ENCODE measurements at regions not wholly inside any gene's neighbourhood (a gene's known extent, or its start where the extent isn't known, plus 50 kb on each side); places are given as distances from the start of the nearest gene placed in this dataset.
"Not testable (repeated sequence)": the region's sequence is repeated elsewhere in the genome, so short reads cannot be mapped to it uniquely, and the experiment has no call there.

- TF ChIP-seq CTCF (optimal IDR thresholded peaks at IDR 0.05 in 1 of 3, IDR thresholded peaks at IDR 0.05 in 1 of 3, conservative IDR thresholded peaks at IDR 0.05 in 1 of 3; ENCODE audit: extremely low read depth in 1 of 3, insufficient read depth in 2 of 3, low read length in 3 of 3); EZH2 (IDR thresholded peaks at IDR 0.05; ENCODE audit: low read length): not testable (repeated sequence)
Observed at GRCh38 chr9:16294940-16295339, 575.5 kb downstream of the BNC2 start.
